A549 (cell line): ENCODE measurements at regions not wholly inside any gene's neighbourhood (a gene's known extent, or its start where the extent isn't known, plus 50 kb on each side); places are given as distances from the start of the nearest gene placed in this dataset.

ENCODE experiments used
- JUNB ChIP-seq: fragments of >200 bp; sonication (Bioruptor Twin); formaldehyde crosslinking; IDR thresholded peaks from 2 replicates; pipeline ENCODE4 v1.6.1; 2016
- MYC ChIP-seq: IDR thresholded peaks from 2 replicates; pipeline ENCODE4 v1.6.1; 2012; ENCODE audit warnings: mild to moderate bottlenecking, inconsistent platforms, low read length, improper control_type of control experiment, borderline replicate concordance
- POLR2A ChIP-seq: IDR thresholded peaks from 2 replicates; pipeline ENCODE4 v1.6.1; 2012; ENCODE audit warnings: mild to moderate bottlenecking, low read length
- REST ChIP-seq: fragments of 200-600 bp; sonication (generic); IDR thresholded peaks from 2 replicates; pipeline ENCODE4 v1.6.1; 2016; ENCODE audit warnings: antibody characterized with exemption, mild to moderate bottlenecking, moderate library complexity
- TF ChIP-seq, protein P1 (sequence below): fragments of >200 bp; sonication (Bioruptor Twin); formaldehyde crosslinking; IDR thresholded peaks from 3 replicates; pipeline ENCODE4 v1.5.1; 2016

DNA sequence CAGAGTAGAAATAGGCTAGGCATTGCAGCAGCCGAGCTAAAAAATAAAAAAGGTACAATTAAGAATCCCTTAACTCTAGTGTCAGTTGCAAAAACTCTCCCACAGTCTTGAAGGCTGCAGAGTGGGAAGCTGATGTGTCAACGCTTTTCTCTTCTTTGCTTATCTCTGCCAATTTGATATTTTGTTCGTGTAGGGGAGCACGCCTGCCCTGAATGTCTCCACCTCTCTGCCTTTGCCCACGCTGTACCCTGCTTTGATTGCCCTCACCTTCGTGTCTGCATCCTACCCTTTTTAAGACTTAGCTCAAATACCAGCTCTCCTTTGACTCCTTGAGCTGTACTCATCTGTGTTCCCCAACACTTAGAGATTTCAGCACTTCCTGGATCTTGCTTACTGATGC lies 155.4 kb upstream of the CADPS start:
- TF ChIP-seq, protein P1, sequence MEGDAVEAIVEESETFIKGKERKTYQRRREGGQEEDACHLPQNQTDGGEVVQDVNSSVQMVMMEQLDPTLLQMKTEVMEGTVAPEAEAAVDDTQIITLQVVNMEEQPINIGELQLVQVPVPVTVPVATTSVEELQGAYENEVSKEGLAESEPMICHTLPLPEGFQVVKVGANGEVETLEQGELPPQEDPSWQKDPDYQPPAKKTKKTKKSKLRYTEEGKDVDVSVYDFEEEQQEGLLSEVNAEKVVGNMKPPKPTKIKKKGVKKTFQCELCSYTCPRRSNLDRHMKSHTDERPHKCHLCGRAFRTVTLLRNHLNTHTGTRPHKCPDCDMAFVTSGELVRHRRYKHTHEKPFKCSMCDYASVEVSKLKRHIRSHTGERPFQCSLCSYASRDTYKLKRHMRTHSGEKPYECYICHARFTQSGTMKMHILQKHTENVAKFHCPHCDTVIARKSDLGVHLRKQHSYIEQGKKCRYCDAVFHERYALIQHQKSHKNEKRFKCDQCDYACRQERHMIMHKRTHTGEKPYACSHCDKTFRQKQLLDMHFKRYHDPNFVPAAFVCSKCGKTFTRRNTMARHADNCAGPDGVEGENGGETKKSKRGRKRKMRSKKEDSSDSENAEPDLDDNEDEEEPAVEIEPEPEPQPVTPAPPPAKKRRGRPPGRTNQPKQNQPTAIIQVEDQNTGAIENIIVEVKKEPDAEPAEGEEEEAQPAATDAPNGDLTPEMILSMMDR: no peak
- TF ChIP-seq MYC (no peak), POLR2A (no peak), REST (no peak), JUNB (no peak)
